ENCODE measurements at regions not wholly inside any gene's neighbourhood (a gene's known extent, or its start where the extent isn't known, plus 50 kb on each side); places are given as distances from the start of the nearest gene placed in this dataset.

DNA sequence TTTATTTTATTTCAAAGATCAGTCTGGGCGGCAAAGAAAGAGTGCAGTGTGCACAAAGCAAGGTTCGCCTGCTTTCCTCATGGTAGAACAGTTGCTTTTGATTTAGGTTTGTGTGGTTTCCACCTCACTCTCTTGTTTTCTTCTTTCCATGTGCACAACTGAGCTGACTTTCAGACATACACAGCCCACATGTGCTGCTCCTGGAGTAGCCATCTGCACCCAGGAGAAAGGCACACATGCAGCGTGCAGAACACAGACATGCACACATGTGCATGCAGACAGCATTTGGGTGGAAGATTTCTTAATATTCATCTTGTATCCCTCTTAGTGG lies 302.1 kb downstream of the FZD1 start:
- TF ChIP-seq, protein P1, sequence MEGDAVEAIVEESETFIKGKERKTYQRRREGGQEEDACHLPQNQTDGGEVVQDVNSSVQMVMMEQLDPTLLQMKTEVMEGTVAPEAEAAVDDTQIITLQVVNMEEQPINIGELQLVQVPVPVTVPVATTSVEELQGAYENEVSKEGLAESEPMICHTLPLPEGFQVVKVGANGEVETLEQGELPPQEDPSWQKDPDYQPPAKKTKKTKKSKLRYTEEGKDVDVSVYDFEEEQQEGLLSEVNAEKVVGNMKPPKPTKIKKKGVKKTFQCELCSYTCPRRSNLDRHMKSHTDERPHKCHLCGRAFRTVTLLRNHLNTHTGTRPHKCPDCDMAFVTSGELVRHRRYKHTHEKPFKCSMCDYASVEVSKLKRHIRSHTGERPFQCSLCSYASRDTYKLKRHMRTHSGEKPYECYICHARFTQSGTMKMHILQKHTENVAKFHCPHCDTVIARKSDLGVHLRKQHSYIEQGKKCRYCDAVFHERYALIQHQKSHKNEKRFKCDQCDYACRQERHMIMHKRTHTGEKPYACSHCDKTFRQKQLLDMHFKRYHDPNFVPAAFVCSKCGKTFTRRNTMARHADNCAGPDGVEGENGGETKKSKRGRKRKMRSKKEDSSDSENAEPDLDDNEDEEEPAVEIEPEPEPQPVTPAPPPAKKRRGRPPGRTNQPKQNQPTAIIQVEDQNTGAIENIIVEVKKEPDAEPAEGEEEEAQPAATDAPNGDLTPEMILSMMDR (IDR thresholded peaks at IDR 0.05; ENCODE audit: unreplicated experiment) = no peak
- Mint-ChIP-seq H3K4me1 (ENCODE audit: unreplicated experiment) (no peaks in the 10 kb centered on the region), H3K4me3 (ENCODE audit: unreplicated experiment) (no peak overlapping the region), H3K9me3 (ENCODE audit: unreplicated experiment) (no peaks in the 10 kb centered on the region), H3K36me3 (ENCODE audit: low read depth, unreplicated experiment) (no peaks in the 10 kb centered on the region), H3K27ac (ENCODE audit: unreplicated experiment) (no peak overlapping the region), H3K27me3 (ENCODE audit: unreplicated experiment) (peaks cover 2% of the 10 kb centered on the region)
- DNase-seq (ENCODE audit: low spot score) = no peak

DNA sequence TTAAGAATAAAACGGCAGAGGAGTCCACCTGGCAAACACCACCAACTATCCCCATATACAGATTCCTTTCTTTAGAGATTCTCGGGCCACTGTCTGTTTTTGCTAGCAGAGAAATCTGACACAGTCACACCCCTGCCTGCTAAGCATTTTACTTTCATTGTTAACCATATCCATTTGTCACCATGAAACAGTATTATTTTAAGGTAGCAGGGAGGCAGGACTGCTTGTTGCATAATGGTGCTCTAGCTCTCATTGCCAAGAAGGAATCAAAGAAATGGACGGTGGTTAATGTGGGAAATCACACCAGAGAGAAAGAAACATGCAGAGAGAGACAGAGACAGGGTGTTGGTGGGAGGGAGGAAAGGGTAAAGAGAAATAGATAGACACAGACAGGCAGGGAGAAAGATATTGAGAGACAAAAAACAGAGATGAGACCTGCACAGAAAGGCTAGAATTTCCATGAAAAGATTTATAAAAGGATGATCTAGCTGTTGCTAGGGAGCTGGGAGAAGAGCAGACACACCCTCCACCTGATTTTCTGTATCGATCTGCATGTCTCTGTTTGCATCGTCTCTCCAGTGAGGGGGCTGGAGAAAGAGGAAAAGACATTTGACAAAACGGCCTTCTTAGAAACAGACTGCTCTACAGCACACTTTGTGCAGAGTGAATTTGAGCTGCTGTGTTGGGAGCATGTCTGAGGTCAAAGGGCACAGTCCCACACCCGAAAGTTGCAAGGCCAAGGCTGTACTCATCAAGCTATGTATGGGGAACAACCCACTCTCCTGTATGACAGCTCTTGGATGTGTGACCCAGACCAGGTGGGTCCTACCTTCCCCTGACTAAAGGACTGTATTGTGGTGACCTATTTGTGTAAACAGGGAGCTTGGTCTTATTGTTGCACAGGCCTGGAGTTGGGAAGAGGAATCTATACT lies 303.1 kb downstream of the FZD1 start:
- Mint-ChIP-seq H3K27ac (ENCODE audit: unreplicated experiment) (no peak overlapping the region), H3K4me1 (ENCODE audit: unreplicated experiment) (no peaks in the 10 kb centered on the region)
- TF ChIP-seq, protein P1 (IDR thresholded peaks at IDR 0.05; ENCODE audit: unreplicated experiment) = no peak

DNA sequence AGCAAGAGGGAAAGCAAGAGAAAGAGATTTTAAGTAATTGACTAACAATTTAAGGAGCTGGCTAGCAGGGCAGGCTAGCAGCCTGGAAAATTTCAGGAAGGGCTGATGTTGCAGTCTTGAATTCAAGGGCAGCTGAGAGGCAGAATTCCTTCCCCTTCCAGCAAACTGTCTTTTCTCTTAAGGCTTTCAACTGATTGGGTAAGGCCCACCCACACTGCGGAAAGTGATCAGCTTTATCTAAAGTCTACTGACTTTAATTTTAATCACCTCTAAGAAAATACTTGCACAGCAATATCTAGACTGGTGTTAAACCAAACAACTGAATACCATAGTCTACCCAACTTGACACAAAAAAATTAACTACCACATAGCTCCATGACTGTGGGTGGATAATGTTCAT lies 303.9 kb downstream of the FZD1 start:
- Mint-ChIP-seq H3K27ac (ENCODE audit: unreplicated experiment) (no peak overlapping the region), H3K36me3 (ENCODE audit: low read depth, unreplicated experiment) (no peaks in the 10 kb centered on the region)

More for the DNA sequence above, 303.1 kb downstream of the FZD1 start:
- no peaks in the 10 kb centered on the region for H3K36me3 Mint-ChIP-seq (ENCODE audit: low read depth, unreplicated experiment)
- no peaks in the 10 kb centered on the region for H3K9me3 Mint-ChIP-seq (ENCODE audit: unreplicated experiment)
- no peaks in the 10 kb centered on the region for H3K27me3 Mint-ChIP-seq (ENCODE audit: unreplicated experiment)
- DNase-seq (ENCODE audit: low spot score) = no peak
- no peak overlapping the region for H3K4me3 Mint-ChIP-seq (ENCODE audit: unreplicated experiment)

DNA sequence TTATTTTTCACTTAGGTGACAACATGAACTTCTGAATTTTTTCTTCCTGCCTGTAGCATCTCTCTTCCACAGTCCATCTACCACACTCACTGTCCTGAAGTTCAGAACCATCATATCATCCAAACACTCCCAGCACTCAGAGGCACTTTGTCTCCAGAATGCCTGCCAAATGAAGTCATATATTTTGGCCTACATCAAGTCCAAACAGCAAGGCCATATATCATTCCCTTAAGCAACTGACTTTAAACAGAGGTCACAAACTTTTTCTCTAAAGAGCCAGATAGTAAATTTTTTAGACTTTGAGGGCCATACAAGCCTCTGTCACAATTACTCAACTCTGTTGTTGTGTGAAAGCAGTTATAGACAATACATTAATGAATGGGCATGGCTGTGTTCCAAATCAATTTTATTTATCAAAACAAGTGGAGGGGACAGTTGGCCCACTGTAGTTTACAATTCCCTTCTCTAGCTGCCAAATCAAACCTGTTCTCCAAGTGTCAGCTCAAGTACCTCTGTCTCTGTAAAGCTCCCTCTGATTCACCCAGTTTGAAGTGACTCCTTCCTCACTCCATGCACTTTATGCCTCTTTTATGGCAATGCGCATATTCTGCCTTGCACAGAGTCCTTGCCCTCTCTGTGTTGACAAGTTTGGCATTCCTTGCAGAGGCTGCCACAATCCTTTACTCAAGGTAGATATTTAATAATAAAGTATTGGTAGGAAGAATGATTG lies 305.7 kb downstream of the FZD1 start:
- H3K27ac Mint-ChIP-seq (ENCODE audit: unreplicated experiment) = no peak overlapping the region

More for the DNA sequence above, 303.9 kb downstream of the FZD1 start:
- Mint-ChIP-seq H3K27me3 (ENCODE audit: unreplicated experiment) (no peaks in the 10 kb centered on the region), H3K4me3 (ENCODE audit: unreplicated experiment) (no peak overlapping the region), H3K4me1 (ENCODE audit: unreplicated experiment) (no peaks in the 10 kb centered on the region), H3K9me3 (ENCODE audit: unreplicated experiment) (no peaks in the 10 kb centered on the region)
- DNase-seq (ENCODE audit: low spot score) = no peak
- TF ChIP-seq, protein P1 (IDR thresholded peaks at IDR 0.05; ENCODE audit: unreplicated experiment) = no peak

More for the DNA sequence above, 305.7 kb downstream of the FZD1 start:
- no peaks in the 10 kb centered on the region for H3K27me3 Mint-ChIP-seq (ENCODE audit: unreplicated experiment)
- no peaks in the 10 kb centered on the region for H3K4me1 Mint-ChIP-seq (ENCODE audit: unreplicated experiment)
- H3K9me3 Mint-ChIP-seq (ENCODE audit: unreplicated experiment) = no peaks in the 10 kb centered on the region
- DNase-seq (ENCODE audit: low spot score) = no peak
- H3K4me3 Mint-ChIP-seq (ENCODE audit: unreplicated experiment) = no peak overlapping the region
- H3K36me3 Mint-ChIP-seq (ENCODE audit: low read depth, unreplicated experiment) = no peaks in the 10 kb centered on the region
- TF ChIP-seq, protein P1 (IDR thresholded peaks at IDR 0.05; ENCODE audit: unreplicated experiment) = no peak
